B cell (primary cell): ENCODE measurements at regions not wholly inside any gene's neighbourhood (a gene's known extent, or its start where the extent isn't known, plus 50 kb on each side); places are given as distances from the start of the nearest gene placed in this dataset.

Experiments
- ATAC-seq: fragments of 200-7000 bp; cut with Tn5 transposase; one replicate; pipeline ENCODE4 v1.10.0; 2021; ENCODE audit warnings: low read depth, mild to moderate bottlenecking, moderate number of reproducible peaks, moderate library complexity
- CTCF ChIA-PET: fragments of 350-600 bp; sonication (Branson Sonifier 250); formaldehyde crosslinking; loops from one replicate; lab custom pipeline; 2021; ENCODE audit warnings: antibody characterized with exemption, inconsistent platforms; lab: Charles Lee
- POLR2A ChIA-PET: fragments of 350-600 bp; sonication (Branson Sonifier 250); formaldehyde crosslinking; loops from one replicate; lab custom pipeline; 2021; ENCODE audit warnings: antibody characterized with exemption; lab: Charles Lee
- DNase-seq: peaks from one replicate; pipeline ENCODE4 v3.0.0; 2013
- H2AFZ ChIP-seq: 2 replicates; pipeline ENCODE4 v1.6.1; 2012; ENCODE audit warnings: mild to moderate bottlenecking, low read depth, low read length; ENCODE audit not compliant: insufficient read depth, poor library complexity, severe bottlenecking
- H3K27ac ChIP-seq, 2 donors: 1 replicate in 1 of 2; 2 replicates in 1 of 2; pipeline ENCODE4 v1.5.1; 2012 to 2013; ENCODE audit warnings: low read length in 2 of 2, mild to moderate bottlenecking in 2 of 2, moderate library complexity in 1 of 2
- H3K27me3 ChIP-seq, 4 experiments: fragments of 200-600 bp in 1 of 4; sonication (generic) in 1 of 4; replicated peaks in 1 of 4; 1 replicate in 2 of 4; 2 replicates in 2 of 4; pipeline versions ENCODE4 v1.6.1 to v1.7.0; 2013 to 2016; ENCODE audit warnings: low read length in 3 of 4, mild to moderate bottlenecking in 2 of 4, mixed read lengths in 1 of 4, moderate library complexity in 1 of 4; ENCODE audit not compliant: insufficient read depth in 4 of 4, control insufficient read depth in 3 of 4; ENCODE audit errors: control extremely low read depth in 1 of 4
- H3K36me3 ChIP-seq, 2 experiments: replicated peaks in 1 of 2; 1 replicate in 1 of 2; 2 replicates in 1 of 2; pipeline versions ENCODE4 v1.6.1 to v1.7.1; 2013; ENCODE audit warnings: low read length in 1 of 2; ENCODE audit not compliant: insufficient read depth in 2 of 2, control insufficient read depth in 1 of 2; ENCODE audit errors: control extremely low read depth in 1 of 2, extremely low read depth in 1 of 2
- H3K4me1 ChIP-seq, 2 donors: fragments of 200-600 bp in 1 of 2; sonication (generic) in 1 of 2; 1 replicate in 1 of 2; 2 replicates in 1 of 2; pipeline versions ENCODE4 v1.5.1 to v1.6.1; 2013 to 2017; ENCODE audit warnings: low read length in 2 of 2; ENCODE audit not compliant: control insufficient read depth in 2 of 2, insufficient read depth in 2 of 2
- H3K4me2 ChIP-seq: replicated peaks from 2 replicates; pipeline ENCODE3; 2012; ENCODE audit warnings: mild to moderate bottlenecking, low read depth, low read length; ENCODE audit not compliant: poor library complexity, severe bottlenecking
- H3K4me3 ChIP-seq, 5 experiments: fragments of 200-600 bp in 1 of 5; sonication (generic) in 1 of 5; 1 replicate in 3 of 5; 2 replicates in 2 of 5; pipeline versions ENCODE4 v1.5.1 to v1.7.0; 2011 to 2016; ENCODE audit warnings: low read length in 4 of 5, mild to moderate bottlenecking in 4 of 5, low read depth in 2 of 5, control low read depth in 1 of 5, moderate library complexity in 1 of 5; ENCODE audit not compliant: insufficient read depth in 1 of 5; ENCODE audit errors: control extremely low read depth in 1 of 5, extremely low read depth in 1 of 5
- H3K79me2 ChIP-seq: fragments of 200-600 bp; sonication (generic); one replicate; pipeline ENCODE4 v1.6.0; 2016; ENCODE audit warnings: low read length; ENCODE audit not compliant: control insufficient read depth, insufficient read depth
- H3K9ac ChIP-seq: fragments of 200-600 bp; sonication (generic); 2 replicates; pipeline ENCODE4 v1.6.1; 2017; ENCODE audit warnings: mild to moderate bottlenecking, low read length, moderate library complexity
- H3K9me3 ChIP-seq, 3 donors: one replicate each; pipeline versions ENCODE4 v1.6.1 to v1.7.1; 2013; ENCODE audit warnings: low read length in 2 of 3; ENCODE audit not compliant: control insufficient read depth in 2 of 3, insufficient read depth in 1 of 3; ENCODE audit errors: control extremely low read depth in 1 of 3
- H4K20me1 ChIP-seq: 2 replicates; pipeline ENCODE4 v1.6.0; 2012; ENCODE audit warnings: mild to moderate bottlenecking, low read length; ENCODE audit not compliant: insufficient read depth, control insufficient read depth, poor library complexity, severe bottlenecking
- H3K27ac Mint-ChIP-seq: one replicate; pipeline ENCODE4 v1.8.0; 2021; ENCODE audit warnings: mixed read lengths
- H3K27me3 Mint-ChIP-seq: one replicate; pipeline ENCODE4 v1.8.0; 2021; ENCODE audit warnings: mixed read lengths
- H3K4me1 Mint-ChIP-seq: one replicate; pipeline ENCODE4 v1.8.0; 2021; ENCODE audit warnings: mixed read lengths
- H3K4me3 Mint-ChIP-seq: one replicate; pipeline ENCODE4 v1.8.0; 2021; ENCODE audit warnings: mixed read lengths
- H3K9me3 Mint-ChIP-seq: one replicate; pipeline ENCODE4 v1.8.0; 2022; ENCODE audit warnings: mixed read lengths; ENCODE audit not compliant: insufficient read depth
- CTCF ChIP-seq: fragments of 200-600 bp; IDR thresholded peaks from one replicate; pipeline ENCODE4 v1.8.0; 2022; ENCODE audit warnings: antibody characterized with exemption, mild to moderate bottlenecking
- EZH2 ChIP-seq: IDR thresholded peaks from 2 replicates; pipeline ENCODE4 v1.6.1; 2012; ENCODE audit warnings: borderline replicate concordance, low read depth, mild to moderate bottlenecking, moderate library complexity, low read length; ENCODE audit not compliant: insufficient read depth, poor library complexity, severe bottlenecking
- WGBS: methylation state at CpG from one replicate; pipeline ENCODE4 v1.1.5; 2013; ENCODE audit warnings: missing lambda C conversion rate; ENCODE audit not compliant: insufficient coverage; 5-methylcytosine and 5-hydroxymethylcytosine counted together
- intact Hi-C: fragments of 100-400 bp; cut with micrococcal nuclease; formaldehyde crosslinking; loops from one replicate; pipeline ENCODE4 v1.10.0; 2022

DNA sequence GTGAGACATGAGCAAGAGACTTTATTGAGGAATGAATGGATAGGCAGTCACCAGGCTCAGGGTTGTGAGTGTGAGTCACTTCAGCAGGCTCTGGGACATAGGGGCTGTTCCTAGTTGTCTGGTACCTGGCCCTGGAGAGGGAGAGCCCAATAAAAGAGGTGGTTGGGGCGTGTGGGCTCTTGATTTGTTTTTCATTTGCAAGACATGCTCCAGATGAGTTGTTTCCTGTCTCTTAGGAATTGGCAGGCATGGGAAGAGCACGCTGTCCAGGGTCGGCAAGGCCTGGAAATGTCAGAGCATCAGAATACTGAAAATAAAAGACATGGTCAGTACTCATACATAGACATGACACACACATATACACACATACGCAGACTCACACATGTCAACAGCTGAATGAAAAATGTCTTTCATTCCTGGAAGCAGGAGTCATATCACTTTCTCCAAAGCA is 166.3 kb upstream of the SULF2 start:
- Histone ChIP-seq H3K4me2 (no peak overlapping the region), H3K9me3 (peaks cover 0 to 8% (median 0%) of the 10 kb centered on the region in 3 donors), H2AFZ (no peak overlapping the region), H3K79me2 (no peaks in the 10 kb centered on the region), H3K27ac (no peak overlapping the region), H3K9ac (no peak overlapping the region), H3K36me3 (no peaks in the 10 kb centered on the region), H3K4me3 (no peak overlapping the region), H3K4me1 (no peaks in the 10 kb centered on the region), H3K27me3 (peaks cover 0 to 4% (median 0%) of the 10 kb centered on the region in 4 experiments), H4K20me1 (no peaks in the 10 kb centered on the region)
- ChIA-PET POLR2A (no interaction called here), CTCF (no interaction called here)
- peaks cover 53% of the 10 kb centered on the region for H3K27me3 Mint-ChIP-seq
- WGBS = 100% methylated on average over 2 of the region's 4 CpGs
- ATAC-seq (no peak), DNase-seq (no peak)
- H3K4me3 Mint-ChIP-seq = no peak overlapping the region
- no peaks in the 10 kb centered on the region for H3K4me1 Mint-ChIP-seq
- H3K27ac Mint-ChIP-seq = no peak overlapping the region
- no peak for TF ChIP-seq CTCF
- no peak for TF ChIP-seq EZH2
- no peaks in the 10 kb centered on the region for H3K9me3 Mint-ChIP-seq
- intact Hi-C loops = no loop called here

GRCh38 chr20:47950913-47951283 is 165.6 kb upstream of the SULF2 start:
- intact Hi-C loops = no loop called here

More at GRCh38 chr20:47950913-47951283, 165.6 kb upstream of the SULF2 start:
- H3K27me3 ChIP-seq = peaks cover 0 to 4% (median 0%) of the 10 kb centered on the region in 4 experiments
- no peak for TF ChIP-seq CTCF
- TF ChIP-seq EZH2 = no peak
- no peak overlapping the region for H3K4me3 ChIP-seq
- no peak overlapping the region for H2AFZ ChIP-seq
- ChIA-PET POLR2A (no interaction called here), CTCF (no interaction called here)
- H3K9me3 Mint-ChIP-seq = no peaks in the 10 kb centered on the region
- 98% methylated on average over 24 of the region's 24 CpGs for WGBS
- DNase-seq (no peak), ATAC-seq (no peak)
- H3K79me2 ChIP-seq = no peaks in the 10 kb centered on the region
- H4K20me1 ChIP-seq = no peaks in the 10 kb centered on the region
- H3K4me2 ChIP-seq = no peak overlapping the region
- no peaks in the 10 kb centered on the region for H3K4me1 Mint-ChIP-seq
- H3K27me3 Mint-ChIP-seq = peaks cover 54% of the 10 kb centered on the region
- no peak overlapping the region for H3K27ac Mint-ChIP-seq
- no peak overlapping the region for H3K9ac ChIP-seq
- no peaks in the 10 kb centered on the region for H3K36me3 ChIP-seq
- H3K4me3 Mint-ChIP-seq = no peak overlapping the region
- no peaks in the 10 kb centered on the region for H3K4me1 ChIP-seq
- H3K9me3 ChIP-seq = peaks cover 0 to 8% (median 0%) of the 10 kb centered on the region in 3 donors
- H3K27ac ChIP-seq = no peak overlapping the region
